PFSK-1 (cell line): ENCODE measurements at regions not wholly inside any gene's neighbourhood (a gene's known extent, or its start where the extent isn't known, plus 50 kb on each side); places are given as distances from the start of the nearest gene placed in this dataset.

ENCODE experiments used
- POLR2AphosphoS5 ChIP-seq: IDR thresholded peaks from 2 replicates; pipeline ENCODE4 v1.6.1; 2012; ENCODE audit warnings: low read depth, mild to moderate bottlenecking, control low read depth, low read length, moderate library complexity
- SIN3A ChIP-seq: IDR thresholded peaks from 2 replicates; pipeline ENCODE4 v1.6.1; 2012; ENCODE audit warnings: mild to moderate bottlenecking, low read length, moderate library complexity, borderline replicate concordance; ENCODE audit not compliant: insufficient read depth
- TAF1 ChIP-seq: IDR thresholded peaks from 2 replicates; pipeline ENCODE4 v1.6.1; 2012; ENCODE audit warnings: low read length, control low read depth, borderline replicate concordance; ENCODE audit not compliant: insufficient read depth
- TF ChIP-seq, protein P1 (sequence below), 2 experiments: IDR thresholded peaks; 2 replicates each; pipeline versions ENCODE4 v1.6.1 to v1.8.0; 2011 to 2012; ENCODE audit warnings: low read depth in 2 of 2, low read length in 2 of 2, control low read depth in 1 of 2, inconsistent platforms in 1 of 2, mild to moderate bottlenecking in 1 of 2, moderate library complexity in 1 of 2; ENCODE audit not compliant: insufficient read depth in 1 of 2

DNA sequence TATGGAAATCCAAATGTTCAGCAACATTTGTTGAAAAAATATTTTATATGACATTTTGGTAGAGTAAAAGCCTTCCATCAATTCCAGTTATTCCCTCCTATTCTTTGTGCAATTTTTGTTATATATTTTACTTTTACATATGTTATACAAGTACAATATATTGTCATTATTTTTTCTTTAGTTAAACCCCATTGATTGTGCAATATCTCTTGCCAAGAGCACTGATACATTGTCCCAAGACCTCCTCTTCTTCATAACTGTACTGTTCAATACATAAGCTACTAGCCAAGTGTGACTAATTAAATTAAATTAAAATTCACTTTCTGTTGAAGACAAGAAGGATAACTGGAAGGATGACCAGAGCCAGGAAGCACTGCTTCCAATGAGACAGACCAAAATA, 527.5 kb downstream of the TMA16 start:
- TF ChIP-seq TAF1 (no peak), SIN3A (no peak), POLR2AphosphoS5 (no peak)
- TF ChIP-seq, protein P1, sequence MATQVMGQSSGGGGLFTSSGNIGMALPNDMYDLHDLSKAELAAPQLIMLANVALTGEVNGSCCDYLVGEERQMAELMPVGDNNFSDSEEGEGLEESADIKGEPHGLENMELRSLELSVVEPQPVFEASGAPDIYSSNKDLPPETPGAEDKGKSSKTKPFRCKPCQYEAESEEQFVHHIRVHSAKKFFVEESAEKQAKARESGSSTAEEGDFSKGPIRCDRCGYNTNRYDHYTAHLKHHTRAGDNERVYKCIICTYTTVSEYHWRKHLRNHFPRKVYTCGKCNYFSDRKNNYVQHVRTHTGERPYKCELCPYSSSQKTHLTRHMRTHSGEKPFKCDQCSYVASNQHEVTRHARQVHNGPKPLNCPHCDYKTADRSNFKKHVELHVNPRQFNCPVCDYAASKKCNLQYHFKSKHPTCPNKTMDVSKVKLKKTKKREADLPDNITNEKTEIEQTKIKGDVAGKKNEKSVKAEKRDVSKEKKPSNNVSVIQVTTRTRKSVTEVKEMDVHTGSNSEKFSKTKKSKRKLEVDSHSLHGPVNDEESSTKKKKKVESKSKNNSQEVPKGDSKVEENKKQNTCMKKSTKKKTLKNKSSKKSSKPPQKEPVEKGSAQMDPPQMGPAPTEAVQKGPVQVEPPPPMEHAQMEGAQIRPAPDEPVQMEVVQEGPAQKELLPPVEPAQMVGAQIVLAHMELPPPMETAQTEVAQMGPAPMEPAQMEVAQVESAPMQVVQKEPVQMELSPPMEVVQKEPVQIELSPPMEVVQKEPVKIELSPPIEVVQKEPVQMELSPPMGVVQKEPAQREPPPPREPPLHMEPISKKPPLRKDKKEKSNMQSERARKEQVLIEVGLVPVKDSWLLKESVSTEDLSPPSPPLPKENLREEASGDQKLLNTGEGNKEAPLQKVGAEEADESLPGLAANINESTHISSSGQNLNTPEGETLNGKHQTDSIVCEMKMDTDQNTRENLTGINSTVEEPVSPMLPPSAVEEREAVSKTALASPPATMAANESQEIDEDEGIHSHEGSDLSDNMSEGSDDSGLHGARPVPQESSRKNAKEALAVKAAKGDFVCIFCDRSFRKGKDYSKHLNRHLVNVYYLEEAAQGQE (IDR thresholded peaks at IDR 0.05; ENCODE audit: insufficient read depth in 1 of 2, low read depth in 2 of 2, low read length in 2 of 2) = no peak
